Fibroblast of the aortic adventitia (primary cell): ENCODE measurements at regions not wholly inside any gene's neighbourhood (a gene's known extent, or its start where the extent isn't known, plus 50 kb on each side); places are given as distances from the start of the nearest gene placed in this dataset.

Source experiments
- DNase-seq: peaks from one replicate; pipeline ENCODE4 v3.0.0-alpha.2; 2010; ENCODE audit warnings: low read depth
- H3K4me3 ChIP-seq: 2 replicates; pipeline ENCODE4 v1.5.1; 2011; ENCODE audit warnings: low read depth, mild to moderate bottlenecking, control low read depth, low read length, moderate library complexity
- TF ChIP-seq, protein P1 (sequence below): IDR thresholded peaks from 2 replicates; pipeline ENCODE4 v1.5.1; 2011; ENCODE audit warnings: mild to moderate bottlenecking, low read length, control low read depth, inconsistent platforms; ENCODE audit not compliant: insufficient read depth

GRCh38 chr5:10856071-10856470, 95.0 kb upstream of the DAP start:
- TF ChIP-seq, protein P1, sequence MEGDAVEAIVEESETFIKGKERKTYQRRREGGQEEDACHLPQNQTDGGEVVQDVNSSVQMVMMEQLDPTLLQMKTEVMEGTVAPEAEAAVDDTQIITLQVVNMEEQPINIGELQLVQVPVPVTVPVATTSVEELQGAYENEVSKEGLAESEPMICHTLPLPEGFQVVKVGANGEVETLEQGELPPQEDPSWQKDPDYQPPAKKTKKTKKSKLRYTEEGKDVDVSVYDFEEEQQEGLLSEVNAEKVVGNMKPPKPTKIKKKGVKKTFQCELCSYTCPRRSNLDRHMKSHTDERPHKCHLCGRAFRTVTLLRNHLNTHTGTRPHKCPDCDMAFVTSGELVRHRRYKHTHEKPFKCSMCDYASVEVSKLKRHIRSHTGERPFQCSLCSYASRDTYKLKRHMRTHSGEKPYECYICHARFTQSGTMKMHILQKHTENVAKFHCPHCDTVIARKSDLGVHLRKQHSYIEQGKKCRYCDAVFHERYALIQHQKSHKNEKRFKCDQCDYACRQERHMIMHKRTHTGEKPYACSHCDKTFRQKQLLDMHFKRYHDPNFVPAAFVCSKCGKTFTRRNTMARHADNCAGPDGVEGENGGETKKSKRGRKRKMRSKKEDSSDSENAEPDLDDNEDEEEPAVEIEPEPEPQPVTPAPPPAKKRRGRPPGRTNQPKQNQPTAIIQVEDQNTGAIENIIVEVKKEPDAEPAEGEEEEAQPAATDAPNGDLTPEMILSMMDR, result no peak
- no peak overlapping the region for H3K4me3 ChIP-seq
- no peak for DNase-seq

GRCh38 chr5:10854506-10855277, 93.7 kb upstream of the DAP start:
- DNase-seq, result no peak
- no peak overlapping the region for H3K4me3 ChIP-seq
- TF ChIP-seq, protein P1, result no peak

- TF ChIP-seq, protein P1, result no peak
- no peak for DNase-seq
- H3K4me3 ChIP-seq, result no peak overlapping the region
Observed at GRCh38 chr5:10853154-10853553, 92.1 kb upstream of the DAP start.

DNA sequence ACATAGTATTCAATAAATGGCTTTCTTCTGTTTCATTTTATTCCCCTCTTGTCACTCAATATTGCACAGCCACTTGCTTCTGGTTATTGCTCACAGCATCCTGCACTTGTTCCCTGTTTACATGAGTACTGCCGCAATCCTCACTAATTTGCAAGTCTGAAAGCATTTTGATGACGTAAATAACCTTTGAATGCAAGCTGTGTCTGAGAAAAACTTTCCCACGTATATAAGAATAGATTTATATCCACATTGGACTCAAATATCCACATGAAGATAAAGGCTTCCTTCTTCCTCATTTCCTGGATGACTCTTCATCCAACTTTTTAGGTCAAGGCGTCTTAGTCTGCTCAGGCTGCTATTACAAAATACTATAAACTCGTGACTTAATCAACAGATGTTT, 88.2 kb upstream of the DAP start:
- DNase-seq, result no peak
- TF ChIP-seq, protein P1, result no peak
- H3K4me3 ChIP-seq, result no peak overlapping the region

DNA sequence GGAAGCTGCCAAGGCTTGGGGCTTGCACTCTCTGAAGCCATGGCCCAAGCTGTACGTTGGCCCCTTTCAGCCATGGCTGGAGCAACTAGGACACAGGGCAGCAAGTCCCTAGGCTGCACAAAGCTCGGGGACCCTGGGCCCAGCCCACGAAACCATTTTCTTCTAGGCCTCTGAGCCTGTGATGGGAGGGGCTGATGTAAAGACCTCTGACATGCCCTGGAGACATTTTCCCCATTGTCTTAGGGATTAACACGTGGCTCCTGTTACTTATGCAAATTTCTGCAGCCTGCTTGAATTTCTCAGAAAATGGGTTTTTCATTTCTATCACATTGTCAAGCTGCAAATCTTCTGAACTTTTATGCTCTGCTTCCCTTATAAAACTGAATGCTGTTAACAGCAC, 83.0 kb upstream of the DAP start:
- H3K4me3 ChIP-seq, result no peak overlapping the region
- TF ChIP-seq, protein P1, result no peak
- DNase-seq, result no peak

DNA sequence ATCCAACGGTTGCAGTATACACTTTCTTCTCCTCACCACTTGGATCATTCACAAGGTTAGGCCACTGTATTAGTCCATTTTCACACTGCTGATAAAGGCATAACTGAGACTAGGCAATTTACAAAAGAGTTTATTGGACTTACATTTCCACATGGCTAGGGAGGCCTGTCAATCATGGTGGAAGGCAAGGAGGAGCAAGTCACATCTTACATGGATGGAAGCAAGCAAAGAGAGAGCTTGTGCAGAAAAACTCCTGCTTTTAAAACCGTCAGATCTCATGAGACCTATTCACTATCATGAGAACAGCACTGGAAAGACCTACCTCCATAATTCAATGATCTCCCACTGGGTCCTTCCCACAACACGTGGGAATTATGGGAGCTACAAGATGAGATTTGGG, 81.8 kb upstream of the DAP start:
- no peak for DNase-seq
- H3K4me3 ChIP-seq, result no peak overlapping the region
- TF ChIP-seq, protein P1, result no peak

- DNase-seq, result no peak
- TF ChIP-seq, protein P1, result no peak
- no peak overlapping the region for H3K4me3 ChIP-seq
Observed at GRCh38 chr5:10839916-10840599, 79.0 kb upstream of the DAP start.
